Stomach (tissue), 4 donors: ENCODE measurements at regions not wholly inside any gene's neighbourhood (a gene's known extent, or its start where the extent isn't known, plus 50 kb on each side); places are given as distances from the start of the nearest gene placed in this dataset.

ENCODE experiments used
- EP300 ChIP-seq: sonication (generic); formaldehyde crosslinking; IDR thresholded peaks from one replicate; pipeline ENCODE4 v1.6.1; 2017; ENCODE audit warnings: antibody characterized with exemption
- POLR2A ChIP-seq, 4 donors: fragments of 450-650 bp; IDR thresholded peaks; one replicate each; pipeline ENCODE4 v1.6.1; 2016; ENCODE audit warnings: antibody characterized with exemption in 4 of 4, control low read depth in 2 of 4, mild to moderate bottlenecking in 1 of 4, moderate library complexity in 1 of 4
- POLR2AphosphoS5 ChIP-seq, 3 donors: sonication (generic); formaldehyde crosslinking; IDR thresholded peaks; one replicate each; pipeline ENCODE4 v1.6.1; 2016; ENCODE audit warnings: antibody characterized with exemption in 3 of 3

DNA sequence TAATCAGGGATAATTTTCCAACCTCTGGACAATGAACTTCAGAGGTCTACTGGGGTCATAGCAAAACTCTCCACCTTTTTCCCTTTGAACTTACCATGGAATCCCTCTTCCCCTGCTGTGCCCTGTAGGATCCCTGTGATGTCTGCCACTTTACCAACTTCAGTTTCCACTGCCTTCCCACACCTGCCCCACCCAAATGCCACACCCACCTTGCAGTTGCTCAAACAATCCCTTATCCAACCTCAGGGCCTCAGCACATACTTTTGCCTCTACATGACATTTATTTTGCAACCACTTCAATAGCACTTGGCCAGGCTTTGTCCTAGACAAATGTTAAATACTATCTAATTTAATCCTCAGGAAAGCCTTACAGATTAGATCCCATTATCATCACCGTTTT, 463.7 kb upstream of the WWC1 start:
- TF ChIP-seq EP300 (no peak), POLR2A (IDR thresholded peaks at IDR 0.05) (no peak), POLR2AphosphoS5 (IDR thresholded peaks at IDR 0.05) (no peak)
